ENCODE measurements at regions not wholly inside any gene's neighbourhood (a gene's known extent, or its start where the extent isn't known, plus 50 kb on each side); places are given as distances from the start of the nearest gene placed in this dataset.

GRCh38 chr2:564471-565181 is 112.6 kb downstream of the TMEM18 start:
- Histone ChIP-seq H4K20me1 (ENCODE audit: control insufficient read depth, extremely low read depth, insufficient read depth, low read length) (no peaks in the 10 kb centered on the region), H3K9ac (ENCODE audit: insufficient read depth, low read length) (no peak overlapping the region), H3K4me1 (ENCODE audit: control insufficient read depth, extremely low read depth, insufficient read depth, low read length) (no peaks in the 10 kb centered on the region), H3K4me2 (ENCODE audit: extremely low read depth, insufficient read depth, low read length) (no peak overlapping the region), H3K79me2 (ENCODE audit: control insufficient read depth, insufficient read depth, low read length) (no peaks in the 10 kb centered on the region), H3K9me3 (ENCODE audit: control insufficient read depth, insufficient read depth, low read depth, low read length) (no peaks in the 10 kb centered on the region), H3K4me3 (replicated peaks in 1 of 4; ENCODE audit: control extremely low read depth in 1 of 4, insufficient read depth in 1 of 4, low read depth in 3 of 4, low read length in 4 of 4) (no peak overlapping the region), H3K36me3 (ENCODE audit: control insufficient read depth, insufficient read depth, low read length) (no peaks in the 10 kb centered on the region), H3K27ac (ENCODE audit: insufficient read depth, low read length) (no peak overlapping the region), H3K27me3 (ENCODE audit: control insufficient read depth, insufficient read depth, low read length) (no peaks in the 10 kb centered on the region), H2AFZ (ENCODE audit: low read length) (no peak overlapping the region)
- no peak for DNase-seq (ENCODE audit: low read depth in 2 of 2)
- no peak for TF ChIP-seq EZH2 (IDR thresholded peaks at IDR 0.05; ENCODE audit: low read length, missing control alignments)
- TF ChIP-seq CTCF (conservative IDR thresholded peaks at IDR 0.05 in 1 of 2, IDR thresholded peaks at IDR 0.05 in 1 of 2; ENCODE audit: low read depth in 1 of 2, low read length in 2 of 2) = no peak

GRCh38 chr2:563512-563911 is 113.7 kb downstream of the TMEM18 start:
- TF ChIP-seq EZH2 (IDR thresholded peaks at IDR 0.05; ENCODE audit: low read length, missing control alignments) (no peak), CTCF (conservative IDR thresholded peaks at IDR 0.05 in 1 of 2, IDR thresholded peaks at IDR 0.05 in 1 of 2; ENCODE audit: low read depth in 1 of 2, low read length in 2 of 2) (no peak)
- no peaks in the 10 kb centered on the region for H3K9me3 ChIP-seq (ENCODE audit: control insufficient read depth, insufficient read depth, low read depth, low read length)
- no peaks in the 10 kb centered on the region for H4K20me1 ChIP-seq (ENCODE audit: control insufficient read depth, extremely low read depth, insufficient read depth, low read length)
- H3K27me3 ChIP-seq (ENCODE audit: control insufficient read depth, insufficient read depth, low read length) = no peaks in the 10 kb centered on the region
- no peak overlapping the region for H3K4me2 ChIP-seq (ENCODE audit: extremely low read depth, insufficient read depth, low read length)
- no peaks in the 10 kb centered on the region for H3K79me2 ChIP-seq (ENCODE audit: control insufficient read depth, insufficient read depth, low read length)
- H3K36me3 ChIP-seq (ENCODE audit: control insufficient read depth, insufficient read depth, low read length) = no peaks in the 10 kb centered on the region
- no peak overlapping the region for H3K9ac ChIP-seq (ENCODE audit: insufficient read depth, low read length)
- no peak for DNase-seq (ENCODE audit: low read depth in 2 of 2)
- no peak overlapping the region for H2AFZ ChIP-seq (ENCODE audit: low read length)
- no peak overlapping the region for H3K27ac ChIP-seq (ENCODE audit: insufficient read depth, low read length)
- H3K4me1 ChIP-seq (ENCODE audit: control insufficient read depth, extremely low read depth, insufficient read depth, low read length) = no peaks in the 10 kb centered on the region
- H3K4me3 ChIP-seq (replicated peaks in 1 of 4; ENCODE audit: control extremely low read depth in 1 of 4, insufficient read depth in 1 of 4, low read depth in 3 of 4, low read length in 4 of 4) = no peak overlapping the region

- DNase-seq (ENCODE audit: low read depth in 2 of 2) = no peak
- H3K9me3 ChIP-seq (ENCODE audit: control insufficient read depth, insufficient read depth, low read depth, low read length) = no peaks in the 10 kb centered on the region
- no peak for TF ChIP-seq CTCF (conservative IDR thresholded peaks at IDR 0.05 in 1 of 2, IDR thresholded peaks at IDR 0.05 in 1 of 2; ENCODE audit: low read depth in 1 of 2, low read length in 2 of 2)
- no peak for TF ChIP-seq EZH2 (IDR thresholded peaks at IDR 0.05; ENCODE audit: low read length, missing control alignments)
- H4K20me1 ChIP-seq (ENCODE audit: control insufficient read depth, extremely low read depth, insufficient read depth, low read length) = no peaks in the 10 kb centered on the region
- no peaks in the 10 kb centered on the region for H3K4me1 ChIP-seq (ENCODE audit: control insufficient read depth, extremely low read depth, insufficient read depth, low read length)
- no peak overlapping the region for H3K4me3 ChIP-seq (replicated peaks in 1 of 4; ENCODE audit: control extremely low read depth in 1 of 4, insufficient read depth in 1 of 4, low read depth in 3 of 4, low read length in 4 of 4)
- no peak overlapping the region for H3K4me2 ChIP-seq (ENCODE audit: extremely low read depth, insufficient read depth, low read length)
- H3K79me2 ChIP-seq (ENCODE audit: control insufficient read depth, insufficient read depth, low read length) = no peaks in the 10 kb centered on the region
- no peaks in the 10 kb centered on the region for H3K27me3 ChIP-seq (ENCODE audit: control insufficient read depth, insufficient read depth, low read length)
- H3K27ac ChIP-seq (ENCODE audit: insufficient read depth, low read length) = no peak overlapping the region
- no peak overlapping the region for H2AFZ ChIP-seq (ENCODE audit: low read length)
- H3K36me3 ChIP-seq (ENCODE audit: control insufficient read depth, insufficient read depth, low read length) = no peaks in the 10 kb centered on the region
- H3K9ac ChIP-seq (ENCODE audit: insufficient read depth, low read length) = no peak overlapping the region
These were observed 114.5 kb downstream of the TMEM18 start for GRCh38 chr2:562391-563364.
